Brain microvascular endothelial cell (primary cell): ENCODE measurements at regions not wholly inside any gene's neighbourhood (a gene's known extent, or its start where the extent isn't known, plus 50 kb on each side); places are given as distances from the start of the nearest gene placed in this dataset.

Experiments
- DNase-seq: peaks from one replicate; pipeline ENCODE4 v3.0.0-alpha.2; 2020
- H3K27ac ChIP-seq: fragments of 250-450 bp; sonication (Bioruptor Pico); 2 replicates; pipeline ENCODE4 v1.5.1; 2020; ENCODE audit warnings: mild to moderate bottlenecking, moderate library complexity
- H3K27me3 ChIP-seq: fragments of 250-450 bp; sonication (Bioruptor Pico); replicated peaks from 2 replicates; pipeline ENCODE4 v1.5.1; 2020; ENCODE audit warnings: mild to moderate bottlenecking
- H3K36me3 ChIP-seq: fragments of 250-450 bp; sonication (Bioruptor Pico); replicated peaks from 2 replicates; pipeline ENCODE4 v1.5.1; 2020; ENCODE audit warnings: mild to moderate bottlenecking
- H3K4me3 ChIP-seq: 2 replicates; pipeline ENCODE4 v1.5.1; 2011; ENCODE audit warnings: low read depth, mild to moderate bottlenecking, control low read depth, low read length, moderate library complexity
- CTCF ChIP-seq: IDR thresholded peaks from 2 replicates; pipeline ENCODE4 v1.5.1; 2011; ENCODE audit warnings: low read depth, mild to moderate bottlenecking, moderate library complexity, low read length, control low read depth, inconsistent platforms; ENCODE audit errors: missing control alignments
- in situ Hi-C: cut with HindIII; loops from 2 replicates; pipeline ENCODE4 v1.10.0; 2017; ENCODE audit warnings: low sequenced_read_pairs, low pct_ligation_motif_present

GRCh38 chr4:121564840-121565375 lies 131.9 kb downstream of the ANXA5 start:
- Histone ChIP-seq H3K36me3 (no peaks in the 10 kb centered on the region), H3K4me3 (no peak overlapping the region), H3K27ac (no peak overlapping the region), H3K27me3 (no peaks in the 10 kb centered on the region)
- DNase-seq: peak; percentile 10
- in situ Hi-C loops: no loop called here
- no peak for TF ChIP-seq CTCF

- Histone ChIP-seq H3K4me3 (no peak overlapping the region), H3K27ac (no peak overlapping the region), H3K36me3 (no peaks in the 10 kb centered on the region), H3K27me3 (no peaks in the 10 kb centered on the region)
- in situ Hi-C loops: no loop called here
- no peak for DNase-seq
- no peak for TF ChIP-seq CTCF
Observed at GRCh38 chr4:121562811-121563210, 134.0 kb downstream of the ANXA5 start.

GRCh38 chr4:121555315-121556107 lies 141.3 kb downstream of the ANXA5 start:
- no peaks in the 10 kb centered on the region for H3K27me3 ChIP-seq
- H3K4me3 ChIP-seq: no peak overlapping the region
- no peaks in the 10 kb centered on the region for H3K36me3 ChIP-seq
- in situ Hi-C loops: no loop called here
- TF ChIP-seq CTCF: no peak
- DNase-seq: no peak
- no peak overlapping the region for H3K27ac ChIP-seq

DNA sequence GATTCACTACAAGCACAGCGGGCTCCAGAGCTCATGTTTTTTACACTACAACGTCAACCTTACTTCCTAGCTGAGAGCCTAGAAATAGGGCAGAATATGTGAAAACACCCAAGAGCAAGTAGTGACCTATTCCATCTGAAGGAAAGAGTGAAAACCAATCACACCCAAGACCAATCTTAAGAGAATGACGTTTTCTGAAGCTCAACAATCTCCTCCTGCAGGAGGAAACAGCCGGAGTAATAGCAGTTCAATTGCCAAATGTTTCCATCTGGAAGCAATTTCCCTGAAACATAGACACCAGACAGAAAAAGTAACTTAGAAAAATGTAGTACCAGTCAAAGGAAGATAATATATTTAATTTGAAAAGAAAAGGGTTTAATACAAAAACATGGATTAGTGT lies 142.4 kb downstream of the ANXA5 start:
- Histone ChIP-seq H3K4me3 (no peak overlapping the region), H3K27me3 (no peaks in the 10 kb centered on the region), H3K36me3 (no peaks in the 10 kb centered on the region), H3K27ac (no peak overlapping the region)
- TF ChIP-seq CTCF: no peak
- DNase-seq: no peak
- in situ Hi-C loops: no loop called here

DNA sequence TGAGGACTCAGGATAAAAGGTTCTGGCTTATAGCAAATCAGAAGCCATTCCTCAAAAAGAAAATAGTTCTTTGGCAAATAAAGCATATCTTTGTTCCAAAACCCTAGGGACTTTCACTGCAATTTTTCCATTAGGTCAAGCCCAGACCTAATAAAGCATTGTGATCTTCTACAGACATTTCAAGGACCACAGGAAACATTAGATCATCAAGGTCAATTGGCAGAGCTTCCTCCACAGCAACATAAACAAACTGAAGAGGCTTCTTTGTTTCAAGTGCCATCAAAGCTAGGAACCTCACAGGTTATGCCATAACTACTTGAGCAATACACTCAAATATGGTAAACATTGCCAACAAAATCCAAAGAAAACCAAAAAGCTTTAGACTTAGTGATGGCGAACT lies 144.9 kb downstream of the ANXA5 start:
- Histone ChIP-seq H3K4me3 (no peak overlapping the region), H3K27me3 (no peaks in the 10 kb centered on the region), H3K27ac (no peak overlapping the region), H3K36me3 (no peaks in the 10 kb centered on the region)
- in situ Hi-C loops: no loop called here
- DNase-seq: no peak
- no peak for TF ChIP-seq CTCF
